Effector memory CD4-positive, alpha-beta T cell (primary cell): ENCODE measurements at regions not wholly inside any gene's neighbourhood (a gene's known extent, or its start where the extent isn't known, plus 50 kb on each side); places are given as distances from the start of the nearest gene placed in this dataset.

Experiments
- DNase-seq, 3 donors: peaks; one replicate each; pipeline ENCODE4 v3.0.0-alpha.2; 2020
- H3K27ac ChIP-seq: 2 replicates; pipeline ENCODE4 v1.7.0; 2013; ENCODE audit warnings: mild to moderate bottlenecking, low read length, moderate library complexity; ENCODE audit not compliant: insufficient read depth, poor library complexity, severe bottlenecking
- H3K27me3 ChIP-seq: replicated peaks from 2 replicates; pipeline ENCODE4 v1.7.0; 2013; ENCODE audit warnings: mild to moderate bottlenecking, low read length; ENCODE audit not compliant: insufficient read depth, control insufficient read depth, poor library complexity, severe bottlenecking
- H3K36me3 ChIP-seq: 2 replicates; pipeline ENCODE4 v1.7.0; 2013; ENCODE audit warnings: mild to moderate bottlenecking, low read length, moderate library complexity; ENCODE audit not compliant: control insufficient read depth, insufficient read depth
- H3K4me1 ChIP-seq: 2 replicates; pipeline ENCODE4 v1.7.0; 2013; ENCODE audit warnings: low read length, mild to moderate bottlenecking; ENCODE audit not compliant: control insufficient read depth, insufficient read depth, poor library complexity, severe bottlenecking
- H3K4me3 ChIP-seq: 2 replicates; pipeline ENCODE4 v1.7.0; 2013; ENCODE audit warnings: low read length, low read depth, mild to moderate bottlenecking; ENCODE audit not compliant: insufficient read depth, poor library complexity, severe bottlenecking
- H3K9me3 ChIP-seq: 2 replicates; pipeline ENCODE4 v1.7.0; 2013; ENCODE audit warnings: mild to moderate bottlenecking, low read length, moderate library complexity; ENCODE audit not compliant: control insufficient read depth

DNA sequence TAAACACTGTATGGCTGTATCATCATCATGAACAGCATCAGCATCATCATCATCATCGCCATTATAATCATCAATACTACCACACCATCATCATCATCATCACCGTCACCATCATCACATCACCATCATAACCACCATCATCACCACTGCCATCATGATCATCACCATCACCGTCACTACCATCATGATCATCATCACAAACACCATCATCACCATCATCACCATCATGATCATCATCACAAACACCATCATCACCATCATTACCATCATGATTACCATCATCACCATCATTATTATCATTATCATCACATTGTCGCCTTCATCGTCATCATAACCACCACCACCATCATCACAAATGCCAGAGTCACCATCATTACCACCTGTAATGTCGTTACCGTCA, 1196.9 kb downstream of the NLGN4X start:
- Histone ChIP-seq H3K36me3 (no peaks in the 10 kb centered on the region), H3K4me1 (no peaks in the 10 kb centered on the region), H3K4me3 (no peak overlapping the region), H3K27ac (no peak overlapping the region), H3K9me3 (no peaks in the 10 kb centered on the region), H3K27me3 (no peaks in the 10 kb centered on the region)
- no peak for DNase-seq

DNA sequence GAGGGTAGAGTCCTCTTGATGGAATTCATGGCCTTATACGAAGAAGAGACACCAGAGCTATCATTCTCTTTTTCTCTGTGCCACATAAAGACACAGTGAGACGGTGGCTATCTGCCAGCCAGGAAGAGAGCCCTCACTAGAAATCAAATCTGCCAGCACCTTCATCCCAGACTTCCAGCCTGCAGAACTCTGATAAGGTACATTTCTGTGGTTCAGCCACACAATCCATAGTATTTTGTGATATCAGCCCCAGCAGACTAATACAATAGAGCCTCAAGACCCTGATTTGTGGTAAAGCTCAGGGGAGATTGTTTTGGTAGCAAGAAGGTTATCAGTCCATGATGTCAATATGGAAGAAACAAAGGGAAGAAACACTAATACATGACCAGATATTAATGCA, 1213.2 kb downstream of the NLGN4X start:
- Histone ChIP-seq H3K27ac (no peak overlapping the region), H3K4me3 (no peak overlapping the region), H3K36me3 (no peaks in the 10 kb centered on the region), H3K27me3 (no peaks in the 10 kb centered on the region), H3K4me1 (no peaks in the 10 kb centered on the region), H3K9me3 (no peaks in the 10 kb centered on the region)
- no peak for DNase-seq

DNA sequence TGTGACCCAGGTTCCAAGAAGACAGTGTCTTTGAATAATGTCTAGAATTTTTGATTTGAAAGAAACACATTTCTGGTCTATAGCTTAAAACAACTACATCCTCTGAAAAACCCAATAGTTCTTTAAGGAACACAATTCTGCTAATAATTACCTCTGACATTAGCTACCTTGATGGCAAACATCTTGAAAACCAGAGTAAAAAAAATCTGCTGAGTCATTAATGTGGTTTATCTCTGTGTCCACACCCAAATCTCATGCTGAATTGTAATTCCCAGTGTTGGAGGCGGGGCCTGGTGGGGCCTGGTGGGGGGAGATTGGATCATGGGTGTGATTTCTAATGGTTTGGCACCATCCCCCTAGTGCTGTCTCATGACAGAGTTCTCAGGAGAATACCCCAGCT, 1233.8 kb downstream of the NLGN4X start:
- Histone ChIP-seq H3K27ac (no peak overlapping the region), H3K4me1 (no peaks in the 10 kb centered on the region), H3K27me3 (no peaks in the 10 kb centered on the region), H3K4me3 (no peak overlapping the region), H3K36me3 (no peaks in the 10 kb centered on the region), H3K9me3 (no peaks in the 10 kb centered on the region)
- no peak for DNase-seq

DNA sequence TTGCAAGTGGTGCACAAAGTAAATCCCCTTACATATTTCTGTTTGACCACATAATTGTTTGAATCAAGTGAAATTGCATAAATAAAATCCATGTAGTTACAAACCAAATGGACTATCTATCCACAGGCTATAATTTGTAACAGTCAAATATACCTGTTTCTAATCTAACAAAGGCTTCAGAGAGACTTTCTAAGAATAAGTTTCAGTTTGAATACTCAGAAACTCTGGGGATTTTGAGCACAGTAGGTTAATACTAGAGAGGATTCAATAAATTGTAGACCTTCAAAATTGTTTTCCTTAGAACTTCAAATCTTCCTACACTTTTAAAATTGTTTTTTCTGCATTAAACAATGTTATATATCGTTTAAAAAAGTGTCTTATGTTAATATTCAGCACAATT, 1250.1 kb downstream of the NLGN4X start:
- H3K27me3 ChIP-seq = no peaks in the 10 kb centered on the region
- no peak for DNase-seq
- no peak overlapping the region for H3K4me3 ChIP-seq
- no peaks in the 10 kb centered on the region for H3K4me1 ChIP-seq
- no peaks in the 10 kb centered on the region for H3K9me3 ChIP-seq
- H3K27ac ChIP-seq = no peak overlapping the region
- H3K36me3 ChIP-seq = no peaks in the 10 kb centered on the region

DNA sequence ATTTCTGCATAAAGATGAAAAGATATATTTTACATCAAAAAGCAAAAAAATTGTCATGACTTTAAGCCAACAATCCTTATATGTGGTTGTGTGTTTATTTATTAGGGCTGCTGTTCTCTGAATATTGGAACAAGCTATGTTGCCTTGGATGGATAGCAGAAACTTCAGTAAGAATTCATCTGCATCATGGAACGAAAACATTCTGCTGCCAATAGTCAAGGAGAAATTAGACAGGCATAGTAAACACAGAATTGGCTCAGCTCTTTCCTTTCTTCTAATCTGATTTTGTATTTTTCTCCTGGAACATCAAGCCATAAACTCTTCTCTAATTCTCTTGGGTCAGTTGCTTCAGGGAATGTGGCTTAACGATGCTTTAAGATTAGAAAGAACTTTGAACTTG, 1257.0 kb downstream of the NLGN4X start:
- Histone ChIP-seq H3K27ac (no peak overlapping the region), H3K27me3 (no peaks in the 10 kb centered on the region), H3K4me3 (no peak overlapping the region), H3K36me3 (no peaks in the 10 kb centered on the region), H3K4me1 (no peaks in the 10 kb centered on the region), H3K9me3 (no peaks in the 10 kb centered on the region)
- no peak for DNase-seq

DNA sequence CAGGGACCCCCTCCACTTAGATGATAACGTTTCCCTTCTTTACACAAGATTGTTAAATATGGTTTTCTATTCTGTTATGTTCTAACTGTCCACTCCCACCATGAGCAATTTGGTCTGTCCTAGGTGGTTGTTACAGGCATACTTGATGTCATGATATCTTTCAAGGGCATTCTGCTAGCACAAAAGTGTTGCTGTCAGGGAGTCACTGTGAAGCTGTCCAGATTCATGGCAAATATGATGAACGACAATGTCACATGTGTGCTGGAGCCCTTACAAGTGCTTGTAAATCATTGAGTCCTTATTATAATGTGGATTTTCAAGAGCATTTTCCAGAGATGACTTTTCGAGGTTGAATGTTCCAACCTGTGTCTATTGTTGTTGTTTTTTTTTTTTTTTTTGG, 1250.7 kb upstream of the PRKX start:
- H3K27me3 ChIP-seq = no peaks in the 10 kb centered on the region
- no peak overlapping the region for H3K4me3 ChIP-seq
- H3K27ac ChIP-seq = no peak overlapping the region
- no peaks in the 10 kb centered on the region for H3K9me3 ChIP-seq
- H3K4me1 ChIP-seq = no peaks in the 10 kb centered on the region
- H3K36me3 ChIP-seq = no peaks in the 10 kb centered on the region
- DNase-seq = no peak

DNA sequence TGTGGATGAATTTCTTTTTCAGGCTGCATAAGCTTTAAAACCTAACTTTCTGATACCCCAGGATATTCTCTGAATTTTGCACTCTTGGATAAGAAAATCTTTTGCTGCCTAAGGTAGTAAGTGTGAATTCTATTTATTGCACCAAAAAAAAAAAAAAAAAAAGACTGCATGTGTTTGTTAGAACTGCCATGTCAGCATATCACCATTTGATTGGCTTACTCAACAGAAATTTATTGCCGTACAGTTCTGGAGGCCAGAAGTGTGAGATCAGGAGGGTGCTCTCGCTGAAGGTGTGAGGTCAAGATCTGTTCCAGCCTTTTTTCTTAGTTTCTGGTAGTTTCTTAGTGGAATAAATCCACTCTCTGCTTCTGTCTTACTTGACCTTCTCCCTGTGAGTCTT, 1250.0 kb upstream of the PRKX start:
- H3K4me3 ChIP-seq = no peak overlapping the region
- H3K27me3 ChIP-seq = no peaks in the 10 kb centered on the region
- DNase-seq = no peak
- no peaks in the 10 kb centered on the region for H3K36me3 ChIP-seq
- no peaks in the 10 kb centered on the region for H3K4me1 ChIP-seq
- H3K9me3 ChIP-seq = no peaks in the 10 kb centered on the region
- no peak overlapping the region for H3K27ac ChIP-seq

DNA sequence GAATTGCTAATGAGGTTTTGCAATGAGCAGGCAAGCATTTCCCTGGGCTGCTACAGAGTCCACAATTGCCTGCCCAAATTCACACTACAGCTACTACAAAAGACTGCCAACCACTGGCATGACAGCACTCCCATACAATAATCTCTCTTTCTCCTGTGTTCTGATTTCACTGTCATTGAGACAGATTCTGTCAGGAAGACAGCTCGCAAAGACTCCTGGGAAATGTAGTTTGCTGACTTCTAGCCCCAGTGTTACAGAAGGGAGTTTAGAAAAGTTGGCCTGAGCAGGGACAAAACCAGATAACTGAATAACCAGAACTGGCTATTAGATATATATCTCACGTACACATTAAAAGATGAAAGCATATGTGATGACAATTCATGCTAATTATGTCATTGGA, 1231.3 kb upstream of the PRKX start:
- no peak for DNase-seq
- no peaks in the 10 kb centered on the region for H3K4me1 ChIP-seq
- no peak overlapping the region for H3K4me3 ChIP-seq
- H3K27me3 ChIP-seq = no peaks in the 10 kb centered on the region
- H3K9me3 ChIP-seq = no peaks in the 10 kb centered on the region
- no peaks in the 10 kb centered on the region for H3K36me3 ChIP-seq
- H3K27ac ChIP-seq = no peak overlapping the region

DNA sequence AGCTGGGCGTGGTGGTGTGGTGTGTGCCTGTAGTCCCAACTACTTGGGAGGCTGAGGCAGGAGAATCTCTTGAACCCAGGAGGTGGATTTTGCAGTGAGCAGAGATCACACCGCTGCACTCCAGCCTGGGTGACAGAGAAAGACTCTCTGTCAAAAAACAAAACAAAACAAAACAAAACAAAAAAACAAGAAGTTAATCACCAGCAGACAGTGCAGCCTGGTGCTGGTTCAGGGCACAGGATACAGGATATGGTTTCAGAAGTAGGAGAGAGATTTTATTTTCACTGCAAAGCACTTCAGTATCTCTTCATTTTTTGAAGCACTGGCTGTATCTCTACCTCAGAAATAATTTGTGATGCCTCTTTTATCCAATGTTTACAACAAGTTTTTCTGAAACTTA, 1222.9 kb upstream of the PRKX start:
- Histone ChIP-seq H3K4me1 (no peaks in the 10 kb centered on the region), H3K36me3 (no peaks in the 10 kb centered on the region), H3K4me3 (no peak overlapping the region), H3K27ac (no peak overlapping the region), H3K9me3 (no peaks in the 10 kb centered on the region), H3K27me3 (no peaks in the 10 kb centered on the region)
- DNase-seq = no peak

DNA sequence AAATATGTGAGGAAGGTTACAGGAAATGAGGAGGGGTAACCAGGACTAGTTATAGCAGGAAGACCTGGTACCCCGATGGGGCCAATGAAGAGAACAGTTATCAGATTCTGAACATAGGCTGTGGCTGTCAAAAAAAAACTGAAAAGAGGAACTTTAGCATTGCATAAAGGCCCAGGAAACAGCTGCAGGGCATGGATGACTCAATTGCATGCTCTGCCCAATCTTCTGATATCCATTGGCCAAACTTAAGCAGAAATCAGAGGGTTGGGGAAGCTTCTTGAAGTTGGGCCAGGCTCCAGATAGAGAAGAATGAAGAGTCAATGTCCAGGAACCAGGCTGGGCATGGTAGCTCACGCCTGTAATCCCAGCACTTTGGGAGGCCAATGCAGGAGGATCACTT, 1222.4 kb upstream of the PRKX start:
- Histone ChIP-seq H3K9me3 (no peaks in the 10 kb centered on the region), H3K4me3 (no peak overlapping the region), H3K27ac (no peak overlapping the region), H3K36me3 (no peaks in the 10 kb centered on the region), H3K4me1 (no peaks in the 10 kb centered on the region), H3K27me3 (no peaks in the 10 kb centered on the region)
- no peak for DNase-seq

DNA sequence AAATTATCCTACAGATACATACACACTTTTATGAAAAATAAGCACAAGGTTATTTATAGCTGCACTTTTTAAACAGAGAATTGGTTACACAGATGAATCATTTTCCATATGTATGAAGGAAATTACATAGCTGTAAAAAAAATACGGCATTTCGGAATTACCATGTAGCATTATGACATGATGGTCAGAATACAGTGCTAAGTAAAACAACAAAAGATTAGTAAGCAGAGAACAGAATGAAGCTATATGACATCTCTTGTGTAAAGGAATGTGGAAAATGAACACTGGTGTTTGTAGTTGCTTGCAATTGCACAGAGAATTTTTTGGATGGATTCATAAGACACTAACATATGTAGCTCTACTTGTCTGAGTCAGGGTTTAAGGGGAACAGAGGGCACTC, 1222.0 kb upstream of the PRKX start:
- H3K27me3 ChIP-seq = no peaks in the 10 kb centered on the region
- H3K4me1 ChIP-seq = no peaks in the 10 kb centered on the region
- no peaks in the 10 kb centered on the region for H3K36me3 ChIP-seq
- no peak for DNase-seq
- no peaks in the 10 kb centered on the region for H3K9me3 ChIP-seq
- no peak overlapping the region for H3K4me3 ChIP-seq
- H3K27ac ChIP-seq = no peak overlapping the region
